ENCODE measurements at regions not wholly inside any gene's neighbourhood (a gene's known extent, or its start where the extent isn't known, plus 50 kb on each side); places are given as distances from the start of the nearest gene placed in this dataset.

DNA sequence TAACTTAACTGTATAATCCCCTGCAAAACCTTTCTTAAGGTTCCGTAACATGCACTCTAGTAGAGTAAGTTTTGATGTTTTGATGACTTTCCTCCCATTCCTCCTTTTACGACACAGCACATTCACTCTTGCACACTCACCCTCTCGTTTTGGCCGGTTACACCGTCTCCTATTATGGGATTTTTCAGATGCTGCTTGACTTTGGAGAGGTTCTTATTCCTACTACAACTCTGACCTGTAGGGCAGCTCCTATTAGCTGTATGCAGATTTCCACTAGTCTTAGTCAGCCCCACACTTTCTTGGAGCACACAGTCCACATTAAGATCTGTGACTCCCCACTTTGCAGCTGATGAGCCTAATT, 223.7 kb upstream of the SYNCRIP start:
- no peak for TF ChIP-seq GATA3 (IDR thresholded peaks at IDR 0.05; ENCODE audit: low read depth, low read length)
- no peak for TF ChIP-seq GATA2 (IDR thresholded peaks at IDR 0.05; ENCODE audit: low read depth, low read length)

Measured in SH-SY5Y (cell line).